Erythroblast (primary cell): ENCODE measurements at regions not wholly inside any gene's neighbourhood (a gene's known extent, or its start where the extent isn't known, plus 50 kb on each side); places are given as distances from the start of the nearest gene placed in this dataset.

Experiments used
- GATA1 ChIP-seq: IDR thresholded peaks from 2 replicates; pipeline ENCODE4 v1.6.1; 2011; ENCODE audit warnings: low read depth, mild to moderate bottlenecking, control low read depth, low read length, moderate library complexity
- POLR2A ChIP-seq: IDR thresholded peaks from 2 replicates; pipeline ENCODE4 v1.6.1; 2011; ENCODE audit warnings: mild to moderate bottlenecking, low read length

DNA sequence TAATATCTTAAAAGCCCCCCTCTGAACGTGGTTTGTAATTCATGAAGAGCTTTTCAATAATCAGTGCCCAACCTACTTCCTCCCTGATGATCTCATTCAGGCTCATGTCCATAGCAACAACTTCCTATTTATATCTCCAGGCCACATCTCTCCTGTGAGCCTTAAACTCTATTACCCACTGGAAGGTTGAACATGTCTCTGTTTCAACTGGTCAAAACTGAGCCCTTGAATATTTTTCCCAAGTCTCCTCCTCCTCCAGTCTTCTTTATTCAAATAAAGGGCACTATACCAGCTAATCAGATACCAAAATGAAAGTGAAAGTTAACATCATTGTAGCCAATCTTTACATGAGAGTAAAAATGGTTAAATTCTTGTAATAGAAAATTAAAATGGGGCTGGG, 63.7 kb upstream of the ITGA4 start:
- TF ChIP-seq POLR2A (no peak), GATA1 (no peak)
